Activated CD8-positive, alpha-beta memory T cell treated with anti-CD3 and anti-CD28 coated beads for 36 hours (primary cell): ENCODE measurements at regions not wholly inside any gene's neighbourhood (a gene's known extent, or its start where the extent isn't known, plus 50 kb on each side); places are given as distances from the start of the nearest gene placed in this dataset.
"Not testable (repeated sequence)": the region's sequence is repeated elsewhere in the genome, so short reads cannot be mapped to it uniquely, and the experiment has no call there.

Experiments
- CTCF ChIA-PET: fragments of 350-600 bp; sonication (Branson Sonifier 250); formaldehyde crosslinking; loops from one replicate; lab custom pipeline; 2021; ENCODE audit warnings: antibody characterized with exemption; lab: Charles Lee
- POLR2A ChIA-PET: fragments of 350-600 bp; sonication (Branson Sonifier 250); formaldehyde crosslinking; loops from one replicate; lab custom pipeline; 2021; ENCODE audit warnings: antibody characterized with exemption; lab: Charles Lee

GRCh38 chr21:35825370-35826353, 234.7 kb downstream of the SETD4 start:
- ChIA-PET POLR2A (no interaction called here), CTCF (interaction anchor here (2.5 kb wide), 1 partner anchor 14 kb away, joined by 5 read pairs; no protein-coding TSS in a partner anchor)

- ChIA-PET CTCF (interaction anchor here (0.7 kb wide), 1 partner anchor 17 kb away, joined by 3 read pairs; no protein-coding TSS in a partner anchor), POLR2A (no interaction called here)
Observed at GRCh38 chr21:35824136-35824535, 236.2 kb downstream of the SETD4 start.

GRCh38 chr21:35819134-35819533, 241.2 kb downstream of the SETD4 start:
- ChIA-PET POLR2A (no interaction called here), CTCF (no interaction called here)

GRCh38 chr21:35818597-35818996, 241.7 kb downstream of the SETD4 start:
- ChIA-PET POLR2A (no interaction called here), CTCF (no interaction called here)

GRCh38 chr21:35814858-35815619, 245.3 kb downstream of the SETD4 start:
- POLR2A ChIA-PET: no interaction called here
- CTCF ChIA-PET: no interaction called here

- ChIA-PET CTCF (no interaction called here), POLR2A (no interaction called here)
Observed at GRCh38 chr21:35812679-35813078, 247.6 kb downstream of the SETD4 start.

GRCh38 chr21:35811191-35811806, 249.0 kb downstream of the SETD4 start:
- ChIA-PET POLR2A (no interaction called here), CTCF (no interaction called here)

- CTCF ChIA-PET: no interaction called here
- POLR2A ChIA-PET: no interaction called here
Observed at GRCh38 chr21:35810431-35810970, 249.8 kb downstream of the SETD4 start.

GRCh38 chr21:35801391-35801790, 258.9 kb downstream of the SETD4 start:
- POLR2A ChIA-PET: interaction anchor here (1.2 kb wide), 1 partner anchor 1218 kb away, joined by 3 read pairs; no protein-coding TSS in a partner anchor
- CTCF ChIA-PET: no interaction called here

GRCh38 chr21:35800796-35801385, 259.4 kb downstream of the SETD4 start:
- CTCF ChIA-PET: not testable (repeated sequence)
- POLR2A ChIA-PET: interaction anchor here (1.2 kb wide), 1 partner anchor 1218 kb away, joined by 3 read pairs; no protein-coding TSS in a partner anchor

- CTCF ChIA-PET: no interaction called here
- POLR2A ChIA-PET: no interaction called here
Observed at GRCh38 chr21:35796844-35797243, 263.5 kb downstream of the SETD4 start.

- CTCF ChIA-PET, POLR2A ChIA-PET: not testable (repeated sequence)
Observed at GRCh38 chr21:35794527-35794926, 265.8 kb downstream of the SETD4 start.

GRCh38 chr21:35792569-35793305, 267.6 kb downstream of the SETD4 start:
- CTCF ChIA-PET: interaction anchor here (0.7 kb wide), 1 partner anchor 238 kb away, joined by 3 read pairs; no protein-coding TSS in a partner anchor
- POLR2A ChIA-PET: no interaction called here

GRCh38 chr21:35791541-35792325, 268.6 kb downstream of the SETD4 start:
- CTCF ChIA-PET: no interaction called here
- POLR2A ChIA-PET: no interaction called here

- POLR2A ChIA-PET: no interaction called here
- CTCF ChIA-PET: no interaction called here
Observed at GRCh38 chr21:35783721-35784120, 276.6 kb downstream of the SETD4 start.

GRCh38 chr21:35782667-35783066, 277.7 kb downstream of the SETD4 start:
- CTCF ChIA-PET: no interaction called here
- POLR2A ChIA-PET: no interaction called here

GRCh38 chr21:35780983-35781382, 279.3 kb downstream of the SETD4 start:
- POLR2A ChIA-PET: no interaction called here

More at GRCh38 chr21:35780983-35781382, 279.3 kb downstream of the SETD4 start:
- CTCF ChIA-PET: no interaction called here
